Testis (tissue), 2 donors: ENCODE measurements at regions not wholly inside any gene's neighbourhood (a gene's known extent, or its start where the extent isn't known, plus 50 kb on each side); places are given as distances from the start of the nearest gene placed in this dataset.
"Not testable (repeated sequence)": the region's sequence is repeated elsewhere in the genome, so short reads cannot be mapped to it uniquely, and the experiment has no call there.

ENCODE experiments used
- DNase-seq: peaks from one replicate; pipeline ENCODE4 v3.0.0-alpha.2; 2019
- H3K27ac ChIP-seq, 2 donors: fragments of 200-600 bp; sonication (generic); one replicate each; pipeline ENCODE4 v1.5.1; 2019
- H3K27me3 ChIP-seq: fragments of 200-600 bp; sonication (generic); one replicate; pipeline ENCODE4 v1.5.1; 2019
- H3K36me3 ChIP-seq: fragments of 200-600 bp; sonication (generic); one replicate; pipeline ENCODE4 v1.5.1; 2017; ENCODE audit warnings: low read depth; ENCODE audit errors: missing control alignments
- H3K4me1 ChIP-seq: fragments of 200-600 bp; sonication (generic); one replicate; pipeline ENCODE4 v1.5.1; 2019
- H3K4me3 ChIP-seq, 2 donors: fragments of 200-600 bp; sonication (generic); one replicate each; pipeline ENCODE4 v1.5.1; 2017 to 2019
- H3K9me3 ChIP-seq: fragments of 200-600 bp; sonication (generic); one replicate; pipeline ENCODE4 v1.5.1; 2017
- POLR2A ChIP-seq: fragments of 450-650 bp; IDR thresholded peaks from one replicate; pipeline ENCODE4 v1.6.1; 2017; ENCODE audit warnings: antibody characterized with exemption, mild to moderate bottlenecking, moderate library complexity
- WGBS, 2 donors: methylation state at CpG; one replicate each; pipeline ENCODE4 v1.1.5; 2018; 5-methylcytosine and 5-hydroxymethylcytosine counted together
- intact Hi-C: fragments of 100-400 bp; cut with DNase I; formaldehyde crosslinking; loops from one replicate; pipeline ENCODE4 v1.15.1; 2023; ENCODE audit warnings: low total_unique reads
- TF ChIP-seq, protein P1 (sequence below), 3 experiments: fragments of 450-650 bp in 2 of 3; fragments of 200-600 bp in 1 of 3; sonication (generic) in 1 of 3; IDR thresholded peaks; one replicate each; pipeline ENCODE4 v1.5.1; 2016 to 2019; ENCODE audit warnings: antibody characterized with exemption in 3 of 3, mild to moderate bottlenecking in 2 of 3, moderate library complexity in 1 of 3

DNA sequence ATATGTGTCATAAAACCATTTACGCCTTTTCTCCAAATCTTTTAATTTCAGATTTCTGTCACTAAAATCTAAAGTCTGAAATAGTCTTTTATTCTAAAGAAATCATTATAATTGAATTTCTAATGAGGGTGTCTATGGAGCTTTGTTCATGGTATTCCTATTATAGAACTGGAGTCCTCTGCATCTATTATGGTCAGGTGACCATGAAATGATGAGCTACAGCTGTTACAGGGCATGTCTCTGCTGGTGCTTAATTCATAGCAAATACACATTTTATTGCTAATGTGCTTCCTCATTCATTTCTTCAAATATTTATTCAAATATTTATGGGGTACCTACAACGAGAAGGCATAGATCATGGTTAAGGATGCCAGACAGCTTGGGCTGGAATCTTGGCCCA lies 126.1 kb downstream of the NAA11 start:
- Histone ChIP-seq H3K27me3 (no peaks in the 10 kb centered on the region), H3K4me1 (no peaks in the 10 kb centered on the region), H3K36me3 (no peaks in the 10 kb centered on the region), H3K9me3 (no peaks in the 10 kb centered on the region), H3K4me3 (no peak overlapping the region), H3K27ac (no peak overlapping the region)
- no peak for DNase-seq
- WGBS, 2 donors: 75 to 82% methylated on average over 2 of the region's 2 CpGs
- intact Hi-C loops: no loop called here
- TF ChIP-seq, protein P1, sequence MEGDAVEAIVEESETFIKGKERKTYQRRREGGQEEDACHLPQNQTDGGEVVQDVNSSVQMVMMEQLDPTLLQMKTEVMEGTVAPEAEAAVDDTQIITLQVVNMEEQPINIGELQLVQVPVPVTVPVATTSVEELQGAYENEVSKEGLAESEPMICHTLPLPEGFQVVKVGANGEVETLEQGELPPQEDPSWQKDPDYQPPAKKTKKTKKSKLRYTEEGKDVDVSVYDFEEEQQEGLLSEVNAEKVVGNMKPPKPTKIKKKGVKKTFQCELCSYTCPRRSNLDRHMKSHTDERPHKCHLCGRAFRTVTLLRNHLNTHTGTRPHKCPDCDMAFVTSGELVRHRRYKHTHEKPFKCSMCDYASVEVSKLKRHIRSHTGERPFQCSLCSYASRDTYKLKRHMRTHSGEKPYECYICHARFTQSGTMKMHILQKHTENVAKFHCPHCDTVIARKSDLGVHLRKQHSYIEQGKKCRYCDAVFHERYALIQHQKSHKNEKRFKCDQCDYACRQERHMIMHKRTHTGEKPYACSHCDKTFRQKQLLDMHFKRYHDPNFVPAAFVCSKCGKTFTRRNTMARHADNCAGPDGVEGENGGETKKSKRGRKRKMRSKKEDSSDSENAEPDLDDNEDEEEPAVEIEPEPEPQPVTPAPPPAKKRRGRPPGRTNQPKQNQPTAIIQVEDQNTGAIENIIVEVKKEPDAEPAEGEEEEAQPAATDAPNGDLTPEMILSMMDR (IDR thresholded peaks at IDR 0.05): no peak
- no peak for TF ChIP-seq POLR2A

DNA sequence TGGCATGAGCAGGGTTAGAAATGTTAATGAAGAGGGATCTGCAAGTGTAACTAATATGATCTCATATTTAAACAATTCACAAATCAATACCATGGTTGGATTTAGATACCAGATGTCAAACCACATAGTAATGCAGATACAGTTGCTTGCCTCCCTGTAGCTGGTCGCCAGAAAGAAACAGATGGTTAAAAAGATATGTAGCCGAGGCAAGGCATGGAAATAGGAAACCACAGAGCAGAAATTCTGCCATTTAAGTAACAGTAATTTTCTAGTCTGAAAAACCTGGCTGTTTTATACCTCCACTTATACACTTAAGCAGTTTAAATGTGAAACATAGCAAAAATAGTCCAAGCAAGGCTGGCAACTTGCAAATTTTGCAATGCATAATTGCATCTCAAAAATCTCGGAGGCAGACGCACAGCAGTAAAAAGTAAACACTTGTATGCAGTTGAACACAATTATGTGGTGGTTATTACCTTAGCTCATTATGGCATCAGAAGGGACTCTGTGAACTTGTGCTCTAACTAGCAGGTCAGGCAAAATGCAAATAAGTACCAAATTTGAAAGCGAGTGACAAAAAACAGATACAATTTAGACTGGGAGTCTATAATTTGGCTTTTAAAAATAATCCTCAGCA lies 126.8 kb downstream of the NAA11 start:
- H3K4me1 ChIP-seq: no peaks in the 10 kb centered on the region
- H3K9me3 ChIP-seq: no peaks in the 10 kb centered on the region
- 55 to 65% methylated on average over 5 of the region's 5 CpGs for WGBS, 2 donors
- intact Hi-C loops: no loop called here
- no peak for TF ChIP-seq POLR2A
- TF ChIP-seq, protein P1 (IDR thresholded peaks at IDR 0.05): no peak
- no peaks in the 10 kb centered on the region for H3K27me3 ChIP-seq
- no peaks in the 10 kb centered on the region for H3K36me3 ChIP-seq
- no peak overlapping the region for H3K27ac ChIP-seq
- no peak overlapping the region for H3K4me3 ChIP-seq
- DNase-seq: no peak

DNA sequence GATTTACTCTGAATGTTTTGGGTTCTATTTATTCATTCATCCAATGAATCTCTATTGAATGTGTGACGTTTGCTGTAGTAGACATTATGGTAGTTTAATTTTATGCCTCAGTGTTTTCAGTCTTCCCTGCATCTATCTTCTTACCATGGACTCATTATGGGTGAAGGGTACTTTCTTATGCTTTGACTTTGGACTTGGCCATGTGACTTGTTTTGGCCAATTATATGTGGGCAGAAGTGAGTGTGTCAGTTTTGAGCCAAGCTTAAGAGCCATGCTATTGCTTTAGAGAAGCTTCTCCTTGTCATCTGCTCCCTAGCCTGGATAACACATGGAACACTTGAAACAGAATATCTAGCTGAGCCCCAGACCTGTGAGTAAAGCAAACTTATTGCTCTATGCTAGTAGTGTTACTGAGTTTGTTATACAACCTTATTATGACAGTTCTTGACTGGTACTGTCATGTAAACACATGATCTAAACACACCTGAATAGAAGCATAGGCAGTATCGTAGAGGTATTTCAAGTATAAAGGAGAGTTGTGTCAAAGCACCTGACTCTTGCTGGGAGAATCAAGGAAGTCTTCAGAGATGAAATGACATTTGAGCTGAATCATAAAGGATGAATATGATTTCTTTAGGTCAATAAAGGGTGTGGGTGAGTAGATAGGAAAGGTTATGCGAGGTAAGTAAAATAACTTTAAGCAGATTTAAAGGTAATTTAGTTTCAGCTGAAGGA lies 128.4 kb downstream of the NAA11 start:
- H3K4me1 ChIP-seq: no peaks in the 10 kb centered on the region
- H3K4me3 ChIP-seq: no peak overlapping the region
- no peaks in the 10 kb centered on the region for H3K27me3 ChIP-seq
- no peak overlapping the region for H3K27ac ChIP-seq
- WGBS, 2 donors: 92 to 93% methylated on average over 3 of the region's 3 CpGs
- H3K9me3 ChIP-seq: no peaks in the 10 kb centered on the region
- intact Hi-C loops: no loop called here
- DNase-seq: no peak
- no peaks in the 10 kb centered on the region for H3K36me3 ChIP-seq
- no peak for TF ChIP-seq POLR2A
- TF ChIP-seq, protein P1 (IDR thresholded peaks at IDR 0.05): no peak

DNA sequence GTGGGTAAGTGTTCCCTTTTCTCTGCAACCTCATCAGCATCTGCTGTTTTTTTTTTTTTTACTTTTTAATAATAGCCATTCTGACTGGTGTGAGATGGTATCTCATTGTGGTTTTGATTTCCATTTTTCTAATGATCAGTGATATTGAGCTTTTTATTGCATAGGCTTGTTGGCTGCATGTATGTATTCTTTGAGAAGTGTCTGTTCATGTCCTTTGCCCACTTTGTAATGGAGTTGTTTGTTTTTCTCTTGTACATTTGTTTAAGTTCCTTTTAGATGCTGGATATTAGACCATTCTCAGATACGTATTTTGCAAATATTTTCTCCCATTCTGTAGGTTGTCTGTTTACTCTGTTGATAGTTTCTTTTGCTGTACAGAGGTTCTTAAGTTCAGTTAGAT lies 134.6 kb downstream of the NAA11 start:
- H3K27me3 ChIP-seq, DNase-seq, H3K27ac ChIP-seq, H3K9me3 ChIP-seq, intact Hi-C loops, H3K4me3 ChIP-seq, H3K4me1 ChIP-seq, H3K36me3 ChIP-seq: not testable (repeated sequence)
- WGBS, 2 donors: 92 to 96% methylated on average over 1 of the region's 1 CpG

DNA sequence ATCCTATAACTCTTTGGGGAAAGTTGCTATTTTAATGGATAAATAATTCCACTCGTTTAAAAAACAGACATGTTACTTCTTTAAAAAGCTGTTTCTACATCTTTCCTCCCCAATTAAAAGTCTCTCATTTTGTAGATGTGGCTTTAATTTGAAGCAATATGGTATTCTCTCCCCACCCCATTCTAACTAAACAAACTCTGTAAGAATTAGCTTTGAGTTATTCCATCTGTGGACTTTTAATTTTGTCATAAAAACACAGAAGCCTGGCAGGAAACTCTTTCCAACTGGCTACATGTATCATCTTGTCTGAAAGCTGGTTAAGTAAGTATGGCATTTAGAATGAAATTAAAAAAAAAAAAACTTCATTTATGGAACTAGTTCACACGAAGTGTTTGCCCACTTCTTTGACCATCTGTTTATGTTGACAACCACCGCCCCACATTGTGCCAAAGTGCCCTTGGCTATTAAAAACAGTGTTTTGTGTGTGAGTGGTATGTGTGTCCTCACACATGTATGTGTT lies 140.3 kb downstream of the NAA11 start:
- intact Hi-C loops: no loop called here
- Histone ChIP-seq H3K36me3 (no peaks in the 10 kb centered on the region), H3K4me1 (no peaks in the 10 kb centered on the region), H3K27me3 (no peaks in the 10 kb centered on the region), H3K4me3 (no peak overlapping the region), H3K9me3 (no peaks in the 10 kb centered on the region), H3K27ac (no peak overlapping the region)
- 65 to 67% methylated on average over 3 of the region's 3 CpGs for WGBS, 2 donors
- DNase-seq: no peak
- TF ChIP-seq, protein P1 (IDR thresholded peaks at IDR 0.05): no peak
- no peak for TF ChIP-seq POLR2A
